ENCODE measurements at regions not wholly inside any gene's neighbourhood (a gene's known extent, or its start where the extent isn't known, plus 50 kb on each side); places are given as distances from the start of the nearest gene placed in this dataset.

DNA sequence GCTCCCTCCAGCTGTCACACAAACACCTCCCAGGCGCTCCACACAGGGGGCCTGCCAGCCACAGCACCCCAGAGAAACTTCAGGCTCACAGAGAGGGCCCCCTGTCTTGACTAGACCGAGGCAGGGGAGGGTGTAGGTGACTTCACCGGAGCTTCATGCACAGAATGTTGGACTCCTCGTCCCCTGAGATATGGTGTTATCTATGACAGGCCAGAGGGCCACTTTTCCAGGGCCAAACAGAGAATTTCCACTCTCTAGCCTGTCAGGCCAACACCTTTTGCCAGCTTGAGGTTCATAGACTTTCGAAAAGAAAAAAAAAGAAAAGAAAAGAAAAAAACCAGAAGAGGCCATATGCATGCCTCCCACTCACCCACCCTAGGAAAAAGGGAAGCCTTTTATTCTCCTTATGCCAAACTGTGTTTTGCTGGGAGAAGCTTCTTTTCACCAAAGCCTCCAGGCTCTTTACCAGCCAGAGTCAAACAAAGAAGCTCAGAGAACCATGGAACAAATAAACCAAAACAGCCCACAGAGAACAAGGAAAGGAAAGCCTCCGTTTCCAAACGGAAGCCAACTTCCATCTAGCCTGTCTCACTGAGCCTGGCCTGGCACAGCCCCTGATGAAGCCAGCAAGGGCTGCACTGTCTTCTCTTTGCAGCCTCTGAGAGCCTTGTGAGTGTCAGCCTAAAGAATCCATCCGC lies 313.2 kb upstream of the JARID2 start:
- Mint-ChIP-seq H3K4me1 (no peaks in the 10 kb centered on the region), H3K4me3 (no peak overlapping the region), H3K36me3 (no peaks in the 10 kb centered on the region), H3K27ac (no peak overlapping the region), H3K9me3 (no peaks in the 10 kb centered on the region), H3K27me3 (ENCODE audit: low read depth in 3 of 3) (peaks cover 0 to 9% (median 3%) of the 10 kb centered on the region in 3 donors)
- DNase-seq = no peak

- H3K36me3 Mint-ChIP-seq = no peaks in the 10 kb centered on the region
- no peak overlapping the region for H3K27ac Mint-ChIP-seq
- no peaks in the 10 kb centered on the region for H3K9me3 Mint-ChIP-seq
- no peak for DNase-seq
- H3K4me1 Mint-ChIP-seq = no peaks in the 10 kb centered on the region
- H3K27me3 Mint-ChIP-seq (ENCODE audit: low read depth in 3 of 3) = peaks cover 0 to 9% (median 3%) of the 10 kb centered on the region in 3 donors
- no peak overlapping the region for H3K4me3 Mint-ChIP-seq
Observed at GRCh38 chr6:14933183-14933544, 312.7 kb upstream of the JARID2 start.

GRCh38 chr6:14934013-14934412 lies 311.9 kb upstream of the JARID2 start:
- H3K4me1 Mint-ChIP-seq = no peaks in the 10 kb centered on the region

GRCh38 chr6:14934844-14935243 lies 311.0 kb upstream of the JARID2 start:
- Mint-ChIP-seq H3K9me3 (no peaks in the 10 kb centered on the region), H3K27ac (no peak overlapping the region), H3K4me1 (no peaks in the 10 kb centered on the region), H3K36me3 (no peaks in the 10 kb centered on the region), H3K4me3 (no peak overlapping the region), H3K27me3 (ENCODE audit: low read depth in 3 of 3) (peaks cover 0 to 6% (median 0%) of the 10 kb centered on the region in 3 donors)
- no peak for DNase-seq

More at GRCh38 chr6:14934013-14934412, 311.9 kb upstream of the JARID2 start:
- DNase-seq = no peak
- no peaks in the 10 kb centered on the region for H3K9me3 Mint-ChIP-seq
- H3K27me3 Mint-ChIP-seq (ENCODE audit: low read depth in 3 of 3) = peaks cover 0 to 6% (median 0%) of the 10 kb centered on the region in 3 donors
- no peak overlapping the region for H3K27ac Mint-ChIP-seq
- H3K36me3 Mint-ChIP-seq = no peaks in the 10 kb centered on the region
- H3K4me3 Mint-ChIP-seq = no peak overlapping the region

GRCh38 chr6:14936861-14937260 lies 309.0 kb upstream of the JARID2 start:
- no peak for DNase-seq
- Mint-ChIP-seq H3K4me1 (no peaks in the 10 kb centered on the region), H3K27me3 (ENCODE audit: low read depth in 3 of 3) (peaks cover 0 to 3% (median 2%) of the 10 kb centered on the region in 3 donors), H3K27ac (no peak overlapping the region), H3K36me3 (no peaks in the 10 kb centered on the region), H3K9me3 (no peaks in the 10 kb centered on the region), H3K4me3 (no peak overlapping the region)

- Mint-ChIP-seq H3K27me3 (ENCODE audit: low read depth in 3 of 3) (peaks cover 0 to 2% (median 2%) of the 10 kb centered on the region in 3 donors), H3K9me3 (no peaks in the 10 kb centered on the region), H3K36me3 (no peaks in the 10 kb centered on the region), H3K4me3 (no peak overlapping the region), H3K27ac (no peak overlapping the region), H3K4me1 (no peaks in the 10 kb centered on the region)
- DNase-seq = no peak
Observed at GRCh38 chr6:14943116-14943515, 302.8 kb upstream of the JARID2 start.

GRCh38 chr6:14944593-14944992 lies 301.3 kb upstream of the JARID2 start:
- no peak overlapping the region for H3K27ac Mint-ChIP-seq
- H3K4me1 Mint-ChIP-seq = no peaks in the 10 kb centered on the region
- no peak overlapping the region for H3K4me3 Mint-ChIP-seq
- peaks cover 0 to 2% (median 2%) of the 10 kb centered on the region in 3 donors for H3K27me3 Mint-ChIP-seq (ENCODE audit: low read depth in 3 of 3)
- H3K9me3 Mint-ChIP-seq = no peaks in the 10 kb centered on the region
- no peak for DNase-seq
- H3K36me3 Mint-ChIP-seq = no peaks in the 10 kb centered on the region

DNA sequence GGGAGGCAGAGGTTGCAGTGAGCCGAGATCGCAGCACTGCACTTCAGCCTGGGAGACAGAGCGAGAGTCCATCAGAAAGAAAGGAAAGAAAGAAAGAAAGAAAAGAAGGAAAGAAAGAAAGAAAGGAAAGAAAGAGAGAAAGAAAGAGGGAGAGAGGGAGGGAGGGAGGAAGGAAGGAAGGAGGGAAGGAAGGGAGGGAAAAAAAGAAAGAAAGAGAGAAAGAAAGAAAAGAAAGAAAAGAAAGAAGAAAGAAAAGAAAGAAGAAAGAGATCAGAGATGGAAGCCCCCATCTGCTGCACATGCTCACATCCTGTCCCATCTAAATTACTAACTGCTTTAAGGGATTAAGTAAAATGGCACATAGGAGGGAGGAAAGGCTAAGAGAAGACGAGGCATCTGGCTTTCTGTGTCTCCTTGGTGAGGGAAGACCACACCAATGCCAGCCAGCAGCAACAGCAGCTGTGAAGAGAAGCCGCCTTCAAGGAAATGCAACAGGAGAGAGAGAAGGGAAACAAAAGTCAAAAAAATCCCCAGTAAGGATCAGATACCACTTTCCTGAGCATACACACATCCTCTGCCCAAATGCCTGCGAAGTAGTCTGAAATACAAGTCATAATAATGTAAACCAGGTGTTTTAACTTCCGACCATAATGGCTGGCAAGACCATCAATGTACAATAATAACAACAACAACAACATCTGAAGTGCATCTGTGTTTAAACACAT lies 300.2 kb upstream of the JARID2 start:
- DNase-seq = no peak
- Mint-ChIP-seq H3K27ac (no peak overlapping the region), H3K27me3 (ENCODE audit: low read depth in 3 of 3) (peaks cover 0 to 2% (median 0%) of the 10 kb centered on the region in 3 donors), H3K4me3 (no peak overlapping the region), H3K9me3 (no peaks in the 10 kb centered on the region), H3K36me3 (no peaks in the 10 kb centered on the region), H3K4me1 (no peaks in the 10 kb centered on the region)

DNA sequence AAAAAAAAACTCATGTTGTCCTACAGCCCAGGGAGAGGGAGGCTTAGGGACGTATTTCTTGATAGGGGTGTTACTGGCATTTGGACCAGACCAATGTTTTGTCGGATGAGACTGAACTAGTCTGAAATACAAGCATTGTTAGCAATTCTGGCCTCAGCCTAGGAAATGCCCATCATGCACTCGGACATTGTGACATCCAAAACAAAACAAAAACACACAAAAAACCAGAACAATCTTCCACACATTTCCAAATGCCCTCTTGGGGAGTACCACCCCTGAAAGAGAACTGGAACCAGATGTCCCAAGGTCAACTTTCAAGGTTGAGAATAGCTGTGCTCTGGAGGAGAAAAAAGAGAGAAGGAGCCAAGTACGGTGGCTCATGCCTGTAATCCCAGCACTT lies 299.1 kb upstream of the JARID2 start:
- peaks cover 0 to 2% (median 0%) of the 10 kb centered on the region in 3 donors for H3K27me3 Mint-ChIP-seq (ENCODE audit: low read depth in 3 of 3)
- no peak overlapping the region for H3K27ac Mint-ChIP-seq
- H3K4me3 Mint-ChIP-seq = no peak overlapping the region
- DNase-seq = no peak
- no peaks in the 10 kb centered on the region for H3K4me1 Mint-ChIP-seq
- H3K36me3 Mint-ChIP-seq = no peaks in the 10 kb centered on the region
- no peaks in the 10 kb centered on the region for H3K9me3 Mint-ChIP-seq

DNA sequence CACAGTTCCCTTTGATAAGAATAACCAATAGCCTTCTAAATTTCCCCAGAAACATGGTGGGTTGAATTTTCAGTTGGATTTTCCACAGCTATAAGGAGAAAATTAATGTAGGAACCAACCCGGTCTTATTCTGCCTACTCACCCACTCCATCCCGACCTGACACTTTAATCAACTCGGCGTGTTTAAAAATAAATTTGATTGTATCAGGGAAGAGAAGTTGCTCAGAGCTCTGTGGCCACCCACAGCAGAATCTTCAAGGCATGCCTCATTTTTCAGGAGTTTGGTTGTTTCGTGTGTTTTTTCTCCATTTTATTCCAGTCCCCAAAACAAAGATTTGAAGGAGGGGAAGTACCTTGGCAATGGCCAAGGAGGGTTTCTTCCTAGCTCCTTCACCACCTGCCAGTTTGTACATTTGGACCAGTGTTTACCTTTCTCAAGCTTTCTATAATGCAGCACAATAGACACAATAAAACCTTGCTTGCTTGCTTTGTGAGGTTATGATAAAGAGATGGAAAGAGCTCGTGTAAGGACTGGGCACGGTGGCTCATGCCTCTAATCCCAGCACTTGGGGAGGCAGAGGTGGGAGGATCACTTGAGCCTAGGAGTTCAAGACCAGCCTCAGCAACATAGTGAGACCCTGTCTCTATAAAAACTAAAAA lies 297.2 kb upstream of the JARID2 start:
- no peaks in the 10 kb centered on the region for H3K4me1 Mint-ChIP-seq
- H3K27me3 Mint-ChIP-seq (ENCODE audit: low read depth in 3 of 3) = peaks cover 0 to 2% (median under 1%) of the 10 kb centered on the region in 3 donors
- DNase-seq = no peak
- H3K9me3 Mint-ChIP-seq = peaks cover 0 to under 1% (median 0%) of the 10 kb centered on the region in 6 donors
- no peak overlapping the region for H3K4me3 Mint-ChIP-seq
- no peaks in the 10 kb centered on the region for H3K36me3 Mint-ChIP-seq
- H3K27ac Mint-ChIP-seq = no peak overlapping the region

- Mint-ChIP-seq H3K36me3 (no peaks in the 10 kb centered on the region), H3K9me3 (peaks cover 0 to 9% (median 0%) of the 10 kb centered on the region in 6 donors), H3K27ac (no peak overlapping the region), H3K27me3 (ENCODE audit: low read depth in 3 of 3) (peaks cover 0 to 2% (median 2%) of the 10 kb centered on the region in 3 donors), H3K4me3 (no peak overlapping the region), H3K4me1 (no peaks in the 10 kb centered on the region)
- DNase-seq = no peak
Observed at GRCh38 chr6:14950103-14950969, 295.5 kb upstream of the JARID2 start.

DNA sequence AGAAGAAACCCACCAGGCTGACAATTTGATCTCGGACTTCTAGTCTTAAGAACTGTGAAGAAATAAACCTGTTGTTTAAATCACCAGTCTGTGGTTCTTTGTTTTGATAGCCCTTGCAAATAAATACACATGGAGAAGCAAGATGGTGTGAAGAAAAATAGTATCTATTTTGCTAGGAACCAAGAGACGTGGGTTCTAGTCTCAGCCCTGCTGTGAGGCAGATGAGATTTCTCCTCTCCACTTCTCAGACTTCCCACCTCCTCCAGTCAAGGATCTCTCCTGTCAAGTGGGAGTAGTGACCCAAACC lies 294.9 kb upstream of the JARID2 start:
- Mint-ChIP-seq H3K27ac (no peak overlapping the region), H3K4me3 (no peak overlapping the region), H3K9me3 (peaks cover 0 to 9% (median 0%) of the 10 kb centered on the region in 6 donors), H3K27me3 (ENCODE audit: low read depth in 3 of 3) (peaks cover 0 to 2% (median 2%) of the 10 kb centered on the region in 3 donors), H3K4me1 (no peaks in the 10 kb centered on the region), H3K36me3 (no peaks in the 10 kb centered on the region)
- DNase-seq = no peak

GRCh38 chr6:14951704-14952103 lies 294.2 kb upstream of the JARID2 start:
- H3K4me1 Mint-ChIP-seq = no peaks in the 10 kb centered on the region
- DNase-seq = no peak
- no peak overlapping the region for H3K27ac Mint-ChIP-seq
- no peak overlapping the region for H3K4me3 Mint-ChIP-seq
- no peaks in the 10 kb centered on the region for H3K36me3 Mint-ChIP-seq
- H3K27me3 Mint-ChIP-seq (ENCODE audit: low read depth in 3 of 3) = peaks cover 0 to 2% (median 2%) of the 10 kb centered on the region in 3 donors
- peaks cover 0 to 9% (median 0%) of the 10 kb centered on the region in 6 donors for H3K9me3 Mint-ChIP-seq

All from immature natural killer cell (primary cell).